ENCODE measurements at regions not wholly inside any gene's neighbourhood (a gene's known extent, or its start where the extent isn't known, plus 50 kb on each side); places are given as distances from the start of the nearest gene placed in this dataset.

GRCh38 chr14:58950555-58950954 is 237.9 kb upstream of the DAAM1 start:
- TF ChIP-seq CTCF (IDR thresholded peaks at IDR 0.05 in 8 of 11, conservative IDR thresholded peaks at IDR 0.05 in 3 of 11) (no peak), POLR2A (IDR thresholded peaks at IDR 0.05) (no peak), POLR2AphosphoS5 (IDR thresholded peaks at IDR 0.05) (no peak)
